ENCODE measurements at regions not wholly inside any gene's neighbourhood (a gene's known extent, or its start where the extent isn't known, plus 50 kb on each side); places are given as distances from the start of the nearest gene placed in this dataset.
A peak's percentile ranks its signal among the peaks of the same experiment; 100 is the strongest.
"Not testable (repeated sequence)": the region's sequence is repeated elsewhere in the genome, so short reads cannot be mapped to it uniquely, and the experiment has no call there.

GRCh38 chr21:27058673-27059605 is 92.1 kb upstream of the ADAMTS5 start:
- DNase-seq (ENCODE audit: low spot score) = no peak

- no peak for DNase-seq (ENCODE audit: low spot score)
Measured at GRCh38 chr21:27057997-27058396, 91.1 kb upstream of the ADAMTS5 start.

- DNase-seq (ENCODE audit: low spot score) = peak; percentile 31
Measured at GRCh38 chr21:27047658-27048314, 80.9 kb upstream of the ADAMTS5 start.

GRCh38 chr21:27047283-27047657 is 80.4 kb upstream of the ADAMTS5 start:
- DNase-seq (ENCODE audit: low spot score) = no peak

- no peak for DNase-seq (ENCODE audit: low spot score)
Measured at GRCh38 chr21:27045281-27045985, 78.5 kb upstream of the ADAMTS5 start.

- DNase-seq (ENCODE audit: low spot score) = no peak
Measured at GRCh38 chr21:27043377-27043776, 76.5 kb upstream of the ADAMTS5 start.

GRCh38 chr21:27040738-27041469 is 74.0 kb upstream of the ADAMTS5 start:
- no peak for DNase-seq (ENCODE audit: low spot score)

GRCh38 chr21:27036736-27037301 is 69.9 kb upstream of the ADAMTS5 start:
- DNase-seq (ENCODE audit: low spot score) = no peak

- DNase-seq (ENCODE audit: low spot score) = no peak
Measured at GRCh38 chr21:27035791-27036190, 68.9 kb upstream of the ADAMTS5 start.

- no peak for DNase-seq (ENCODE audit: low spot score)
Measured at GRCh38 chr21:27034796-27035195, 67.9 kb upstream of the ADAMTS5 start.

GRCh38 chr21:27033471-27033870 is 66.6 kb upstream of the ADAMTS5 start:
- DNase-seq (ENCODE audit: low spot score) = no peak

- DNase-seq (ENCODE audit: low spot score) = no peak
Measured at GRCh38 chr21:27026501-27026900, 59.6 kb upstream of the ADAMTS5 start.

- not testable (repeated sequence) for DNase-seq (ENCODE audit: low spot score)
Measured at GRCh38 chr21:27025708-27026107, 58.8 kb upstream of the ADAMTS5 start.

GRCh38 chr21:27024971-27025370 is 58.1 kb upstream of the ADAMTS5 start:
- DNase-seq (ENCODE audit: low spot score) = no peak

GRCh38 chr21:27024301-27024700 is 57.4 kb upstream of the ADAMTS5 start:
- DNase-seq (ENCODE audit: low spot score) = no peak

GRCh38 chr21:27023186-27023585 is 56.3 kb upstream of the ADAMTS5 start:
- no peak for DNase-seq (ENCODE audit: low spot score)

GRCh38 chr21:27021801-27022200 is 54.9 kb upstream of the ADAMTS5 start:
- no peak for DNase-seq (ENCODE audit: low spot score)

GRCh38 chr21:27021046-27021445 is 54.2 kb upstream of the ADAMTS5 start:
- DNase-seq (ENCODE audit: low spot score) = no peak

GRCh38 chr21:27017246-27017645 is 50.4 kb upstream of the ADAMTS5 start:
- no peak for DNase-seq (ENCODE audit: low spot score)

All from RKO (cell line).